ENCODE measurements at regions not wholly inside any gene's neighbourhood (a gene's known extent, or its start where the extent isn't known, plus 50 kb on each side); places are given as distances from the start of the nearest gene placed in this dataset.

- H3K4me3 ChIP-seq (ENCODE audit: low read length): no peak overlapping the region
- H3K4me1 ChIP-seq (ENCODE audit: insufficient read depth, low read length): no peaks in the 10 kb centered on the region
Observed at GRCh38 chr5:104754311-104754995, 1191.9 kb upstream of the NUDT12 start.

GRCh38 chr5:104751969-104752368 is 1189.4 kb upstream of the NUDT12 start:
- no peaks in the 10 kb centered on the region for H3K4me1 ChIP-seq (ENCODE audit: insufficient read depth, low read length)
- no peaks in the 10 kb centered on the region for H3K9me3 ChIP-seq (ENCODE audit: low read length)
- no peak overlapping the region for H3K4me3 ChIP-seq (ENCODE audit: low read length)
- no peaks in the 10 kb centered on the region for H3K27me3 ChIP-seq (ENCODE audit: insufficient read depth, low read length)
- no peaks in the 10 kb centered on the region for H3K36me3 ChIP-seq (ENCODE audit: insufficient read depth, low read length)
- H2AFZ ChIP-seq (ENCODE audit: low read depth, low read length): no peak overlapping the region

More at GRCh38 chr5:104754311-104754995, 1191.9 kb upstream of the NUDT12 start:
- Histone ChIP-seq H2AFZ (ENCODE audit: low read depth, low read length) (no peak overlapping the region), H3K9me3 (ENCODE audit: low read length) (no peaks in the 10 kb centered on the region), H3K27me3 (ENCODE audit: insufficient read depth, low read length) (no peaks in the 10 kb centered on the region), H3K36me3 (ENCODE audit: insufficient read depth, low read length) (no peaks in the 10 kb centered on the region)

- Histone ChIP-seq H3K27me3 (ENCODE audit: insufficient read depth, low read length) (no peaks in the 10 kb centered on the region), H3K4me1 (ENCODE audit: insufficient read depth, low read length) (no peaks in the 10 kb centered on the region), H2AFZ (ENCODE audit: low read depth, low read length) (no peak overlapping the region), H3K4me3 (ENCODE audit: low read length) (no peak overlapping the region), H3K9me3 (ENCODE audit: low read length) (no peaks in the 10 kb centered on the region), H3K36me3 (ENCODE audit: insufficient read depth, low read length) (no peaks in the 10 kb centered on the region)
Observed at GRCh38 chr5:104739905-104740304, 1177.3 kb upstream of the NUDT12 start.

- no peaks in the 10 kb centered on the region for H3K36me3 ChIP-seq (ENCODE audit: insufficient read depth, low read length)
- no peaks in the 10 kb centered on the region for H3K4me1 ChIP-seq (ENCODE audit: insufficient read depth, low read length)
- no peaks in the 10 kb centered on the region for H3K9me3 ChIP-seq (ENCODE audit: low read length)
- H3K4me3 ChIP-seq (ENCODE audit: low read length): no peak overlapping the region
- H3K27me3 ChIP-seq (ENCODE audit: insufficient read depth, low read length): no peaks in the 10 kb centered on the region
- no peak overlapping the region for H2AFZ ChIP-seq (ENCODE audit: low read depth, low read length)
Observed at GRCh38 chr5:104739503-104739902, 1176.9 kb upstream of the NUDT12 start.

- Histone ChIP-seq H3K4me3 (ENCODE audit: low read length) (no peak overlapping the region), H3K9me3 (ENCODE audit: low read length) (no peaks in the 10 kb centered on the region), H3K27me3 (ENCODE audit: insufficient read depth, low read length) (no peaks in the 10 kb centered on the region), H3K4me1 (ENCODE audit: insufficient read depth, low read length) (no peaks in the 10 kb centered on the region), H3K36me3 (ENCODE audit: insufficient read depth, low read length) (no peaks in the 10 kb centered on the region), H2AFZ (ENCODE audit: low read depth, low read length) (no peak overlapping the region)
Observed at GRCh38 chr5:104736073-104736472, 1173.5 kb upstream of the NUDT12 start.

GRCh38 chr5:104734046-104734445 is 1171.5 kb upstream of the NUDT12 start:
- Histone ChIP-seq H3K4me3 (ENCODE audit: low read length) (no peak overlapping the region), H2AFZ (ENCODE audit: low read depth, low read length) (no peak overlapping the region), H3K4me1 (ENCODE audit: insufficient read depth, low read length) (no peaks in the 10 kb centered on the region)

GRCh38 chr5:104733063-104733669 is 1170.6 kb upstream of the NUDT12 start:
- Histone ChIP-seq H3K36me3 (ENCODE audit: insufficient read depth, low read length) (no peaks in the 10 kb centered on the region), H3K4me3 (ENCODE audit: low read length) (no peak overlapping the region), H3K27me3 (ENCODE audit: insufficient read depth, low read length) (no peaks in the 10 kb centered on the region), H3K9me3 (ENCODE audit: low read length) (no peaks in the 10 kb centered on the region), H2AFZ (ENCODE audit: low read depth, low read length) (no peak overlapping the region), H3K4me1 (ENCODE audit: insufficient read depth, low read length) (no peaks in the 10 kb centered on the region)

More at GRCh38 chr5:104734046-104734445, 1171.5 kb upstream of the NUDT12 start:
- Histone ChIP-seq H3K9me3 (ENCODE audit: low read length) (no peaks in the 10 kb centered on the region), H3K27me3 (ENCODE audit: insufficient read depth, low read length) (no peaks in the 10 kb centered on the region), H3K36me3 (ENCODE audit: insufficient read depth, low read length) (no peaks in the 10 kb centered on the region)

- no peaks in the 10 kb centered on the region for H3K36me3 ChIP-seq (ENCODE audit: insufficient read depth, low read length)
- H2AFZ ChIP-seq (ENCODE audit: low read depth, low read length): no peak overlapping the region
- no peaks in the 10 kb centered on the region for H3K4me1 ChIP-seq (ENCODE audit: insufficient read depth, low read length)
- H3K4me3 ChIP-seq (ENCODE audit: low read length): no peak overlapping the region
- H3K27me3 ChIP-seq (ENCODE audit: insufficient read depth, low read length): no peaks in the 10 kb centered on the region
- H3K9me3 ChIP-seq (ENCODE audit: low read length): no peaks in the 10 kb centered on the region
Observed at GRCh38 chr5:104731331-104731730, 1168.7 kb upstream of the NUDT12 start.

GRCh38 chr5:104708027-104708426 is 1145.4 kb upstream of the NUDT12 start:
- H3K27me3 ChIP-seq (ENCODE audit: insufficient read depth, low read length): no peaks in the 10 kb centered on the region
- H2AFZ ChIP-seq (ENCODE audit: low read depth, low read length): no peak overlapping the region
- no peaks in the 10 kb centered on the region for H3K4me1 ChIP-seq (ENCODE audit: insufficient read depth, low read length)
- H3K36me3 ChIP-seq (ENCODE audit: insufficient read depth, low read length): no peaks in the 10 kb centered on the region
- H3K9me3 ChIP-seq (ENCODE audit: low read length): peaks cover 2% of the 10 kb centered on the region
- H3K4me3 ChIP-seq (ENCODE audit: low read length): no peak overlapping the region

GRCh38 chr5:104706600-104706999 is 1144.0 kb upstream of the NUDT12 start:
- no peak overlapping the region for H3K4me3 ChIP-seq (ENCODE audit: low read length)
- H3K36me3 ChIP-seq (ENCODE audit: insufficient read depth, low read length): no peaks in the 10 kb centered on the region
- no peak overlapping the region for H2AFZ ChIP-seq (ENCODE audit: low read depth, low read length)
- no peaks in the 10 kb centered on the region for H3K4me1 ChIP-seq (ENCODE audit: insufficient read depth, low read length)
- H3K9me3 ChIP-seq (ENCODE audit: low read length): no peaks in the 10 kb centered on the region
- H3K27me3 ChIP-seq (ENCODE audit: insufficient read depth, low read length): no peaks in the 10 kb centered on the region

GRCh38 chr5:104702212-104702611 is 1139.6 kb upstream of the NUDT12 start:
- Histone ChIP-seq H3K27me3 (ENCODE audit: insufficient read depth, low read length) (no peaks in the 10 kb centered on the region), H3K4me3 (ENCODE audit: low read length) (no peak overlapping the region), H3K36me3 (ENCODE audit: insufficient read depth, low read length) (no peaks in the 10 kb centered on the region), H3K9me3 (ENCODE audit: low read length) (peaks cover 15% of the 10 kb centered on the region), H2AFZ (ENCODE audit: low read depth, low read length) (no peak overlapping the region), H3K4me1 (ENCODE audit: insufficient read depth, low read length) (no peaks in the 10 kb centered on the region)

- H3K9me3 ChIP-seq (ENCODE audit: low read length): peaks cover 16% of the 10 kb centered on the region
Observed at GRCh38 chr5:104699438-104699837, 1136.8 kb upstream of the NUDT12 start.

GRCh38 chr5:104661256-104661655 is 1098.7 kb upstream of the NUDT12 start:
- H3K36me3 ChIP-seq (ENCODE audit: insufficient read depth, low read length): no peaks in the 10 kb centered on the region
- no peaks in the 10 kb centered on the region for H3K27me3 ChIP-seq (ENCODE audit: insufficient read depth, low read length)
- H3K4me1 ChIP-seq (ENCODE audit: insufficient read depth, low read length): no peaks in the 10 kb centered on the region
- H3K9me3 ChIP-seq (ENCODE audit: low read length): no peaks in the 10 kb centered on the region
- no peak overlapping the region for H3K4me3 ChIP-seq (ENCODE audit: low read length)
- H2AFZ ChIP-seq (ENCODE audit: low read depth, low read length): no peak overlapping the region

More at GRCh38 chr5:104699438-104699837, 1136.8 kb upstream of the NUDT12 start:
- Histone ChIP-seq H3K36me3 (ENCODE audit: insufficient read depth, low read length) (no peaks in the 10 kb centered on the region), H3K27me3 (ENCODE audit: insufficient read depth, low read length) (no peaks in the 10 kb centered on the region), H3K4me3 (ENCODE audit: low read length) (no peak overlapping the region), H3K4me1 (ENCODE audit: insufficient read depth, low read length) (no peaks in the 10 kb centered on the region), H2AFZ (ENCODE audit: low read depth, low read length) (no peak overlapping the region)

All from neuron (in vitro differentiated cells).